Fibroblast of pulmonary artery (primary cell): ENCODE measurements at regions not wholly inside any gene's neighbourhood (a gene's known extent, or its start where the extent isn't known, plus 50 kb on each side); places are given as distances from the start of the nearest gene placed in this dataset.
A peak's percentile ranks its signal among the peaks of the same experiment; 100 is the strongest.
"Not testable (repeated sequence)": the region's sequence is repeated elsewhere in the genome, so short reads cannot be mapped to it uniquely, and the experiment has no call there.

Source experiments
- DNase-seq: peaks from one replicate; pipeline ENCODE4 v3.0.0-alpha.2; 2010; ENCODE audit warnings: low read depth
- H3K4me3 ChIP-seq: replicated peaks from 2 replicates; pipeline ENCODE4 v1.5.1; 2011; ENCODE audit warnings: low read depth, mild to moderate bottlenecking, control low read depth, low read length, moderate library complexity
- CTCF ChIP-seq: IDR thresholded peaks from 2 replicates; pipeline ENCODE4 v1.5.1; 2011; ENCODE audit warnings: mild to moderate bottlenecking, control low read depth, low read length, inconsistent platforms; ENCODE audit errors: missing control alignments

DNA sequence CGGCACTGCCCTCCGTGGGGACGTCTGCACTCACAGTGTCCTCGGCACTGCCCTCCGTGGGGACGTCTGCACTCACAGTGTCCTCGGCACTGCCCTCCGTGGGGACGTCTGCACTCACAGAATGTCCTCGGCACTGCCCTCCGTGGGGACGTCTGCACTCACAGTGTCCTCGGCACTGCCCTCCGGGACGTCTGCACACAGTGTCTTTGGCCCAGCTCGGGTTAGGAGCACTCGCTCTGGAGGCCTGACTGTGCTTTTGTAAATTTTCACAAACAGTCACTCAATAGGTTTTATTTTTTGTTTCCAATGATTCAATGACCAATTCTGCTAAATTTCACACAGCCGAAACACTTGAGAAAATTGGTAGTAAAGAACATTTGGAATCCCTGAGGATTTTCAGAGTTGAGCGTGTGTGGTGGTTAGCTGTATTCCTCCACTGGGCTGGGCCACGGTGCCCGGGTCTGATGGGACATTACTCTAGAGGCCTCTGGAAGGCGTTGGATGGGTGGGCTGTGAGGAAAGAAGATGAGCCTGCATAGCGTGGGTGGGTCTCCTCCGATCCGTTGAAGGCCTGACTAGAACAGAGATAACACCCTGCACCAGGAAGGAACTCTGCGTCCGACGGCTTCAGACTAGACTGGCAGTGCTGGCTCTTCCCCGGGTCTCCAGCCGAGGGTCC is 134.8 kb downstream of the RTP5 start:
- TF ChIP-seq CTCF = no peak
- H3K4me3 ChIP-seq = no peak overlapping the region
- DNase-seq = no peak

GRCh38 chr2:242004902-242005230 is 135.3 kb downstream of the RTP5 start:
- TF ChIP-seq CTCF = no peak
- no peak overlapping the region for H3K4me3 ChIP-seq
- DNase-seq = no peak

GRCh38 chr2:242006091-242006634 is 136.6 kb downstream of the RTP5 start:
- DNase-seq, H3K4me3 ChIP-seq: not testable (repeated sequence)

DNA sequence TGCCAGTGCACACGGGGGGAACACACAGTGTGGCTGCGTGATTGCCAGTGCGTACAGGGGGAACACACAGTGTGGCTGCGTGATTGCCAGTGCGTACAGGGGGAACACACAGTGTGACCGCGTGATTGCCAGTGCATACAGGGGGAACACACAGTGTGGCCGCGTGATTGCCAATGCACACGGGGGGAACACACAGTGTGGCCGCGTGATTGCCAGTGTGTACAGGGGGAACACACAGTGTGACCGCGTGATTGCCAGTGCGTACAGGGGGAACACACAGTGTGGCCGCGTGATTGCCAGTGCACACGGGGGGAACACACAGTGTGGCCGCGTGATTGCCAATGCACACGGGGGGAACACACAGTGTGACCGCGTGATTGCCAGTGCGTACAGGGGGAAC is 139.4 kb downstream of the RTP5 start:
- not testable (repeated sequence) for DNase-seq, H3K4me3 ChIP-seq

- not testable (repeated sequence) for H3K4me3 ChIP-seq, DNase-seq
These were observed 140.3 kb downstream of the RTP5 start for GRCh38 chr2:242009846-242010245.

- not testable (repeated sequence) for H3K4me3 ChIP-seq
- DNase-seq = peak; percentile 19
These were observed 141.0 kb downstream of the RTP5 start for GRCh38 chr2:242010252-242011166.

GRCh38 chr2:242011167-242011513 is 141.6 kb downstream of the RTP5 start:
- no peak for TF ChIP-seq CTCF
- no peak overlapping the region for H3K4me3 ChIP-seq
- DNase-seq = no peak

DNA sequence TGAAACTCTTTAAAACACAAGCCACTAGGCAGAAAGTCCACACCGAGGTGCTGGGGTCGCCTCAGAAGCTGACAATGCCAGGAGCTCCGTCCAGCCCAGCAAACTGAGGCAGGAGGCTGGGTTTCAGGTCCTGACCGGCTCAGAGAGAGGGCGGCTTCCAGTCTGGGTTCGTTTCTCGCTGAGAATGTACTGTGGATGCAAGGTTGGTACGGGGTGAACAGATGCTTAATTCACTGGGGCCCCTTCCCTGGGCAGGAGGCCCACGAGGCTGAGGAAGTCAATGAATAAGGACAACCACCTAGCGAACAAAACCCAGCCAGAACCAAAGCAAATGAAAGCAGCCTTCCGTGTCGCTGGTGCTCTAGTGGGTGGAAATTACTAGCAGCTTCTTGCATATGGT is 142.0 kb downstream of the RTP5 start:
- H3K4me3 ChIP-seq = no peak overlapping the region
- no peak for DNase-seq
- no peak for TF ChIP-seq CTCF
